ENCODE measurements at regions not wholly inside any gene's neighbourhood (a gene's known extent, or its start where the extent isn't known, plus 50 kb on each side); places are given as distances from the start of the nearest gene placed in this dataset.
"Not testable (repeated sequence)": the region's sequence is repeated elsewhere in the genome, so short reads cannot be mapped to it uniquely, and the experiment has no call there.

- H3K9ac ChIP-seq = no peak overlapping the region
- no peak overlapping the region for H3K4me2 ChIP-seq
- H3K4me3 ChIP-seq = no peak overlapping the region
- TF ChIP-seq Cebpa-rat (IDR thresholded peaks at IDR 0.05) = no peak
- peaks cover 0 to 14% (median 0%) of the 10 kb centered on the region in 11 experiments; a peak in 5 of 22 replicates for H3K9me3 ChIP-seq (replicated peaks in 1 of 11)
- H3K27me3 ChIP-seq = peaks cover 36 to 47% (median 41%) of the 10 kb centered on the region in 11 experiments
- H3K27ac ChIP-seq = no peak overlapping the region
- H4K20me1 ChIP-seq = peaks cover 0 to 18% (median 4%) of the 10 kb centered on the region in 11 experiments; a peak in 8 of 22 replicates
- H3K36me3 ChIP-seq = no peaks in the 10 kb centered on the region
- H3K4me1 ChIP-seq = no peaks in the 10 kb centered on the region
Observed at GRCh38 chr10:101280511-101280910, 51.2 kb upstream of the LBX1 start.

- H3K4me3 ChIP-seq, H3K4me2 ChIP-seq, H3K27ac ChIP-seq, H3K36me3 ChIP-seq, H3K4me1 ChIP-seq, H3K9ac ChIP-seq: not testable (repeated sequence)
- Histone ChIP-seq H3K9me3 (replicated peaks in 1 of 11) (peaks cover 0 to 14% (median 0%) of the 10 kb centered on the region in 11 experiments; a peak in 5 of 22 replicates), H4K20me1 (peaks cover 0 to 19% (median 5%) of the 10 kb centered on the region in 11 experiments; a peak in 8 of 22 replicates), H3K27me3 (peaks cover 40 to 51% (median 45%) of the 10 kb centered on the region in 11 experiments)
Observed at GRCh38 chr10:101280921-101281320, 51.7 kb upstream of the LBX1 start.

GRCh38 chr10:101282947-101283346 lies 53.7 kb upstream of the LBX1 start:
- TF ChIP-seq Cebpa-rat (IDR thresholded peaks at IDR 0.05) = no peak
- H3K9me3 ChIP-seq (replicated peaks in 1 of 11) = peaks cover 0 to 14% (median 0%) of the 10 kb centered on the region in 11 experiments; a peak in 5 of 22 replicates
- no peaks in the 10 kb centered on the region for H3K36me3 ChIP-seq
- H3K4me3 ChIP-seq = no peak overlapping the region
- H3K9ac ChIP-seq = no peak overlapping the region
- no peak overlapping the region for H3K27ac ChIP-seq
- peaks cover 0 to 23% (median 5%) of the 10 kb centered on the region in 11 experiments; a peak in 9 of 22 replicates for H4K20me1 ChIP-seq
- no peak overlapping the region for H3K4me2 ChIP-seq
- no peaks in the 10 kb centered on the region for H3K4me1 ChIP-seq
- peaks cover 60 to 71% (median 65%) of the 10 kb centered on the region in 11 experiments for H3K27me3 ChIP-seq

GRCh38 chr10:101283762-101284100 lies 54.5 kb upstream of the LBX1 start:
- Histone ChIP-seq H3K4me3 (no peak overlapping the region), H3K4me1 (no peaks in the 10 kb centered on the region), H3K4me2 (no peak overlapping the region), H3K27ac (no peak overlapping the region), H3K27me3 (peaks cover 68 to 79% (median 73%) of the 10 kb centered on the region in 11 experiments), H3K9me3 (replicated peaks in 1 of 11) (peaks cover 0 to 14% (median 0%) of the 10 kb centered on the region in 11 experiments; a peak in 5 of 22 replicates), H3K9ac (no peak overlapping the region), H4K20me1 (peaks cover 0 to 26% (median 8%) of the 10 kb centered on the region in 11 experiments; a peak in 10 of 22 replicates), H3K36me3 (no peaks in the 10 kb centered on the region)
- no peak for TF ChIP-seq Cebpa-rat (IDR thresholded peaks at IDR 0.05)

- Histone ChIP-seq H3K4me3 (no peak overlapping the region), H3K9ac (no peak overlapping the region), H3K4me1 (no peaks in the 10 kb centered on the region), H3K27me3 (peaks cover 73 to 84% (median 78%) of the 10 kb centered on the region in 11 experiments), H4K20me1 (peaks cover 0 to 31% (median 9%) of the 10 kb centered on the region in 11 experiments; a peak in 12 of 22 replicates), H3K9me3 (replicated peaks in 1 of 11) (peaks cover 0 to 14% (median 0%) of the 10 kb centered on the region in 11 experiments; a peak in 5 of 22 replicates), H3K27ac (no peak overlapping the region), H3K4me2 (peak overlapping the region in 2 of 11 experiments; percentile 5 to 29; a peak in 1 of 22 replicates), H3K36me3 (no peaks in the 10 kb centered on the region)
- TF ChIP-seq Cebpa-rat (IDR thresholded peaks at IDR 0.05) = no peak
Observed at GRCh38 chr10:101284101-101284743, 55.0 kb upstream of the LBX1 start.

- Histone ChIP-seq H4K20me1 (peaks cover 0 to 34% (median 14%) of the 10 kb centered on the region in 11 experiments; a peak in 13 of 22 replicates), H3K36me3 (no peaks in the 10 kb centered on the region), H3K4me1 (peaks cover 0 to 7% (median 0%) of the 10 kb centered on the region in 10 experiments; a peak in 2 of 20 replicates), H3K4me2 (no peak overlapping the region), H3K9me3 (replicated peaks in 1 of 11) (peaks cover 0 to 14% (median 0%) of the 10 kb centered on the region in 11 experiments; a peak in 5 of 22 replicates), H3K9ac (no peak overlapping the region), H3K4me3 (no peak overlapping the region), H3K27me3 (peaks cover 80 to 91% (median 84%) of the 10 kb centered on the region in 11 experiments), H3K27ac (no peak overlapping the region)
- TF ChIP-seq Cebpa-rat (IDR thresholded peaks at IDR 0.05) = no peak
Observed at GRCh38 chr10:101284744-101285463, 55.6 kb upstream of the LBX1 start.

- Histone ChIP-seq H4K20me1 (peaks cover 0 to 38% (median 17%) of the 10 kb centered on the region in 11 experiments; a peak in 13 of 22 replicates), H3K27ac (no peak overlapping the region), H3K9ac (no peak overlapping the region), H3K4me1 (peaks cover 0 to 11% (median 0%) of the 10 kb centered on the region in 10 experiments; a peak in 2 of 20 replicates), H3K4me2 (no peak overlapping the region), H3K36me3 (no peaks in the 10 kb centered on the region), H3K4me3 (no peak overlapping the region), H3K9me3 (replicated peaks in 1 of 11) (peaks cover 0 to 14% (median 0%) of the 10 kb centered on the region in 11 experiments; a peak in 5 of 22 replicates), H3K27me3 (peaks cover 87 to 97% (median 91%) of the 10 kb centered on the region in 11 experiments)
- no peak for TF ChIP-seq Cebpa-rat (IDR thresholded peaks at IDR 0.05)
Observed at GRCh38 chr10:101285519-101286070, 56.3 kb upstream of the LBX1 start.

- Histone ChIP-seq H3K36me3 (no peaks in the 10 kb centered on the region), H3K4me2 (no peak overlapping the region), H3K9me3 (replicated peaks in 1 of 11) (peaks cover 0 to 14% (median 0%) of the 10 kb centered on the region in 11 experiments; a peak in 5 of 22 replicates), H3K4me1 (peaks cover 3 to 16% (median 4%) of the 10 kb centered on the region in 10 experiments; a peak in 16 of 20 replicates), H4K20me1 (peaks cover 0 to 47% (median 26%) of the 10 kb centered on the region in 11 experiments; a peak in 13 of 22 replicates), H3K4me3 (no peak overlapping the region), H3K9ac (no peak overlapping the region), H3K27me3 (peaks cover 95 to 100% (median 100%) of the 10 kb centered on the region in 11 experiments), H3K27ac (no peak overlapping the region)
- no peak for TF ChIP-seq Cebpa-rat (IDR thresholded peaks at IDR 0.05)
Observed at GRCh38 chr10:101286248-101287046, 57.2 kb upstream of the LBX1 start.

Data from BLaER1 treated with 17β-estradiol and CSF1 and Interleukin-3, amounts not matched to agents 10 nM and 100 nM (cell line).